CD4-positive, alpha-beta T cell treated with Interleukin-21 for 1 hour (primary cell): ENCODE measurements at regions not wholly inside any gene's neighbourhood (a gene's known extent, or its start where the extent isn't known, plus 50 kb on each side); places are given as distances from the start of the nearest gene placed in this dataset.

Experiments used
- DNase-seq: peaks from one replicate; pipeline ENCODE4 v3.0.0-alpha.2; 2020

DNA sequence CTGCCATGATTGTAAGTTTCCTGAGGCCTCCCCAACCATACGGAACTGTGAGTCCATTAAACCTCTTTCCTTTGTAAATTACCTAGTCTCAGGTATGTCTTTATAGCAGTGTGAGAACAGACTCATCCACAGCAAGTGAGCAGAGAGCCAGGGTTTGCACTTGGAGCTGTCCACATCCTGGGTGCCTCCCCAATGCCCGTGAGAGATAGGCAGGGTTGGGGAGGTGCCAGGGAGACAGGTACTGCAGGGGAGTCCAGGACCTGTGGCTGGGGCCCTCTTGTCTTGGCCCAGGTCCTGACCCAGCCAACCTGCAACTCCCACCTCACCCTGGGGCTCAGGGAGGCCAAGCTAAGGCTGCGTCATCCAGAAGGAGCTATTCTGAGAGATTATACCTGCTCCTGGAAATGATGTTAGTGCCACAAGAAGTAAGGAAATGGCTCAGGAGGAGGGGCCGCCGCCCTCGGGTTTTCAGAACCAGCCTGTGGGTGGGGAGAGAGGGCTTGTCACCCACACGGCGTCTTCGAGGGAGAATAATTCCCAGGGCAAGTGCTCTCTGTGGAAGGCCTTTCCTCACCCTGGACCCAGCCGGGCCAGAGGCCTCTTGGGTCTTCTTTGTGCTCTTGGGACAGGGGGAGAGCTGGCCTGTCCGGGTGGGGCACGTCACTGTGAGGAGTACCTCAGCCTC lies 66.5 kb downstream of the ADRA2C start:
- no peak for DNase-seq

DNA sequence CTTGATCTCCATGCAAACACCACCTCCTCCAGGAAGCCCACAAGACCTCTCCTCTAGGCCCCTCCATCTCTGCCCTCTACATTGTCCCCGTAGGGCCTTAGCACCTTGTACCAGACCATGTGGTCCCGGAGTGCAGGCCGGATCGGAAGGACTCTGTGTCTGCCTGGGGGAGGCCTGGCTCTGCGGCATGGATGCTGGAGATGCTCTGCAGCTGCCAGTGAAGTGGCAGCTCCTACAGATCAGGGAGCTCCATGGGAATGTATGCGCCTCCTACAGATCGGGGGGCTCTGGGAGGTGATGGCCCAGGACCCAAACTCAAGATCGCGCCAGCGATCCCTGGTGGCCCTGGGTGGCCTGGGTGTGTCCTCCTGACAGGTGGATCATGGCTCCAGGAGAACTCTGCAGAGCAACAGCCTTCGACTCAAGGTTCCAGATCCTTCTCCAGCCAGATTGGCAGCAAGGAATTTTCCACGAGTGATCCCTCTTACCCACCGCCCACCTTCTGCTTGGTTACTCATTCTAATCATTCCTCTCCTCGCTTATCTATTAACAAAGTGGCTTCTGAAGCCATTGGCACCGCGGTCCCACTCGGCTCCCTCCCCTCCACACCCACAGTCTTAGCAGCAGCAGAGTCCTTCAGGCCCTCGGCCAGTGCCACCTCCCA lies 67.3 kb downstream of the ADRA2C start:
- DNase-seq = no peak

DNA sequence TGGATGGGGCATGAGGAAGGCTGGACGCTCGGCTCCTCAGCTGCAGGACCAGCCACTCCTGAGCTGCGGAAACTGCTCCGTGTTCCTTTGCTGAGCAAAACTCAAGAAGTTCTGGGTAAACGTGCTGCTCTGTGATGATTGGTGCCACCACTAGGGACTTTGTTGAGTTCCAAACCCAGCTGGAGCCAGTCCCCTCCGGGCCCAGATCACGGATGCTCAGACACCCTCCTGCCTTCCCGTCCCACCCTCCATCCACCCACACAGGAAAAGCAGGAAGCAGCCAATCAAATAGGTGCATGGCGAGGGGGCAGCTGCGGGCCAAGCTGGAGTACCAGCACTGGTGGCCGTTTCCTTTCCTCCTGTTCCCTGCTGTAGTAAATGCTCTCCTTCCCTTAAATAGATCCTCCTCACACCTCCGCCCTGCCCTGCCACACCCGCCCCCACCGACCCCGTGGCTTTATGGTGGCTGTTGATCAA lies 68.0 kb downstream of the ADRA2C start:
- no peak for DNase-seq

DNA sequence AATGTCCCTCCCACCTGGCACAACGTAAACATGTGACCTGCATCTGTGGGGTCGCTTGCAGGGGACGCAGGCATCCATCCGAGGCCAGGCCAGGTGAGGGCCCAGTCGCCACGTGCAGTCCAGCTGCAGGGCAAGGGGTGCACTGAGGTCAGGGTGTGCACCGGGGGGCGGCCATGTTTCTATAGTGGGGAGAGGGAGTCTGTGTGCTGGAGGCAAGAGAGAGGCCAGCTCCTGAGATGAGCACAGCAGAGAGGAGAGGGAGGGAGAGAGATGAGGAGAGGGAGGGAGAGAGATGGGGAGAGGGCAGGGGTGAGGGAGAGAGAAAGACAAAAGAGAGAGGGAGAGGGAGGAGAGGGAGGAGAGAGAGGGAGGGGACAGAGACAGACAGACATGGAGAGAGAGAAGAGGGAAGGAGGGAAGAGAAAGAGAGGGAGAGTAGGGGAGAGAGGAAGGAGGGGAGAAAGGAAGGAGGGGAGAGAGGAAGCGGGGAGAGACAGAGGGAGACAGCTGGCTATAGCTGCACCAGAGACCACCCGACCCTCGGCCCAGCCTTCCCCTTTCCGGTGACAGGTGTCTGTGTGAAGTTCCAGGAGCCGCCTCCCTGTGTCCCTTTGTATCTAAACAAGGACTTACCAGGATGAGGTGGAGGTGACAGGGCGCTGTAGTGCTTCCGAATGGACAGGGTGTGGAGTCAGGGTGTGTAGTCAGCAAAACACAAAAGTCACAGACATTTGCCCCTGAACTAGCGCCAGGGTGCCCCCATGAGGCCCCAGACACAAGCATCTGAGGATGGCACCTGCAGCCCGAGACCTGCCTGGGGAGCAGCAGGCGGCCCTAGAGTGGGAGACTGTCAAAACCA lies 68.7 kb downstream of the ADRA2C start:
- no peak for DNase-seq

DNA sequence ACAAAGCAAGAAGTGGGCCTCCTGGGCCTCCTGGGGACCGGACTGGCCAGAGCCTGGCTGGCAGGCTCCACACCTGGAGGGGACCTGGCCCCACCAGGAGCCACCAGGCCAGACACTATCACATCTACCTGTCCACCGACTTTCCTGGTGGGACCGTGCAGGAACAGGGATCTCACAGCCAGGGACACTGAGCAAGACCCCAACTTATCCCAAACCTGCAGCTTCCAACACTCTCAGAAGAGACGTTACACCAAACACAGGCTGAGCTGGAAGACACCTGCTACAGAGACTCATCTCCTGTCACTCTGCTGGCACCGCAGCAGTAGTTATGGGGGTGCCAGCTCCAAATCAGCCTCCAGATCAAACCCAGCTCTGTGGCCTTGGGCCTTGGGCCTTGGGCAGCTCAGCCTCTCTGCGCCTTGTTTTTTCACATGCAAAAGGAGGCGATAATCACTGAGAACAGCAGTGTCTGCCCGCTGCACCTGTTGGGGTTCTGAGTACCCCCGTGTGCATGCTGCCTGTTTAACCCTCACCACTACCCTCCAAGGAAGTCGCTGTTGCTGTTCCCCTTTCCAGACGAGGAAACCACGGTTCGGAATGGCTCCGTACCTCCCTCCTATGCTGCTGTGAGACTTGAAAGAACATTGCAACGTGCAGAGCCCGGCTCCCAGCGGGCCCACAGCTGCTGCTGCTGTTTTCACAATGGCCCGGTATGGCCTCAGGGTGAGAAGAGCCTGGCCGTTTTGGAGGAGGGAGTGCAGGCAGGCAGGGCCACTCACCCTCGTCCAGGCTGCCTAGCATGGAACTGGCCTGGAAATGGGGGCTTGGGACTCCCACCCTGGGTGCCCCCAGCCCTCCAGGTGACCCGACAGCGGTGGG lies 69.6 kb downstream of the ADRA2C start:
- DNase-seq = no peak

DNA sequence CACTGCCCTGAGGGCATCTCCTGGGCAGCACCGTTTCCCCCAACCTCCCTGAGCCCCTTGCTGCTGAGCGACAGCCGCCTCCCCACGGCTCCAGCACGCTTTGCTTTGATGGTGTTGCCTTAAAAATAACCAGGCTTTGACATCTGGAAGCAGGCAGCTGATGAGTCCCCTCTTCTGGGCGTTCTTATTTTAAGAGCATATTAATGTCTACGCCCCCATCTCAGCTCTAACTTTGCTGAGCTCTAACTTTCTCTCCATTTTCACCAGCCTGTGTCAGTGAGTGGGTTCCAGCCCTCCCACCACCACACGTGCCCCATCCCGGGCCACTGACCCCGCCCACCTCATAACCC lies 70.2 kb downstream of the ADRA2C start:
- no peak for DNase-seq

DNA sequence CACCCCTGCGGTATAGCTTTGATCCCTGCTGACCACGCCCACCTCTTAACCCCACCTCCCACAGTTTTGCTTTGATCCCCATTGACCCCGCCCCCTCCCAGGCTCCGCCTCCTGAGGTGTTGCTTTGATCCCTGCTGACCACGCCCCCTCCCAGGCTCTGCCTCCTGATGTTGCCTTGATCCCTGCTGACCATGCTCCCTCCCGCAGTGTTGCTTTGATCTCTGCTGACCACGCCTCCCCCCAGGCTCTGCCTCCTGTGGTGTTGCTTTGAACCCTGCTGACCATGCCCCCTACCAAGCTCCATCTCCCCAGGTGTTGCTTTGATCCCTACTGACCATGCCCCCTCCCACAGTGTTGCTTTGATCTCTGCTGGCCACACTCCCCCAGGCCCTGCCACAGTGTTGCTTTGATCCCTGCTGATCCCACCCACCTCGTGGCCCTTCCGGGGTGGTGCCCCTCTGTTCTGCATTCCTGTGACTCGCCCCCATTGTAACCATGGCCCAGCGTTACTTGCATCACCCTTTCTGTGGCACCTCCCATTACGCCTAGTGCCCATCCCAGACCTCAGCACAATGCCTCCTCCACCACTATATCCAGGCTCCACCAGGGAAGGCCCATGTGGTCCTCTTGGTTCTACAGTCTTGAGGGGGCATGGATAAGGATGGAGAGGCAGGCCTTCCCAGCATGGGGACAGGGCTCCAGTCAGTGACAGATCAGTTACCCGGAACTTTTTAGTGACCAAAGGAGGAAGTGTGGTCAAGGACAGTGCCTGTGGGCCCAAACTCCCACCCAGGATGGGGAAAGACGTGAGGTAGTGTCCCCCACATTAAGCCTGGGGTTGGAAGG lies 70.8 kb downstream of the ADRA2C start:
- DNase-seq = no peak

DNA sequence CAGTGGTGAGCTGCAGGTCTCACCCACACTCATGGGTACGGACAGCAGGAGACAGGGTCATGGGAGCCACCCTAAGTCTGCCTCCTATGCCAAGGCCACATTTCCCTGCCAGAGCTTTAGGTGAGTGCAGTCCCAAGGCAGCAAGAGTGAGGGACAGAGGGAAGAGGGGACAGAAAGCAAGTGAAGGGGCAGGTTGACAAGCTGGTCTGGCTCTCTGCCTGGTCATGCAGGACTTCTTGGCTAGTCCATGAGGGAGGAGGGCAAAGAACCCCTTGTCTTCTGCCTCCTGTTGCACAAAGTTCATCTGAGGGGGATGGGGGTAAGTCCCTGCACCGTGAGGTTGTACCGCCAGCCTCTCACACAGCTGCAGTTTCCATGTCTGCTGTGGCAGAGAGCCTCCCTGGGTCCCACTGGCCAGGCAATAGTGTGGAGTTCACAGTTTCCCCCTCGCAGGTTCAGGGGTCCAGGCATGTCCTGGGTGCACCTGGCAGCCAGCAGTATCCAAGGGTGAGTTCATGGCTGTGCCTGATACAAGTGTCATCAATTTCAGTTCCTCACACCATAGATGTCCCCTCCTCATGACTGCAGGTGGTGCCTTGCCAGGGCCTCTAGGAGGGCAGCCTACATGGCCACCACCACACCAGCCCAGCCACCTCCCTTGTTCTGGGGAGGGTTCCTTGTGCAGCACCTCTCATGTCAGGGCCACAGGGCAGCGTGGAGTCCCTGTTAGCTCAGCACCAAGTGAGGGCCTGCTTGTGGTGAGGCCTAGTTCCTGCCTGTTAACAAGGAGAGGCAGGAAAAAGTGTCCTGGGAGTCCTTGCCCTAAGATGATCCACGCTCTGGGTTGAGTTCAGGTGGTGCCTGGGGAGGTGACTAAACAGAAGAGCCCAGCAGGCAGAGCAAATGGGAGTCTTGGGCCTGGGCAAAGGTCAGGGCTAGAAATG lies 72.5 kb downstream of the ADRA2C start:
- no peak for DNase-seq

DNA sequence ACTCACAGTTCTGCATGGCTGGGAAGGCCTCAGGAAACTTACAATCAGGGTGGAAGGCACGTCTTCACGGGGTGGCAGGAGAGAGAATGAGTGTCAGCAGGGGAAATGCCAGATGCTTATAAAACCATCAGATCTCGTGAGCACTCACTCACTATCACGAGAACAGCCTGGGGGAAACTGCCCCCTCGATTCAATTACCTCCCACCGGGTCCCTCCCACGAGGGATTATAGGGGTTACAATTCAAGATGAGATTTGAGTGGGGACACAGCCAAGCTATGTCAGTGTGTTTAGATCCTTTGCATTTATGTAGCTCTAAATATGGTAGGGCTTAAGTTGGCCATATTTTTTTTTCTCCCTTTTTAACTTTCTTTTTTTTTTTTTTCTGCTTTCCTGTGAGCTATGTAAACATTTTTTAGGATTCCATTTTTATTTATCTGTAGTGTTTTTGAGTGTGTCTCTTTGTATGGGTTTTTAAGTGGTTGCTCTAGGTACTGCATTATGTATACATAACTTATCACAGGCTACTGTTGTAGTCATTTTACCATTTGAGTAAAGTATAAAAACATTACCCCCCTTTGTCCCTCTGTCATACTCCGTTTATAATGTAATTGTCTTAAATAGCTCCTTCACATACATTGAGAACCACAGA lies 79.0 kb downstream of the ADRA2C start:
- DNase-seq = no peak

DNA sequence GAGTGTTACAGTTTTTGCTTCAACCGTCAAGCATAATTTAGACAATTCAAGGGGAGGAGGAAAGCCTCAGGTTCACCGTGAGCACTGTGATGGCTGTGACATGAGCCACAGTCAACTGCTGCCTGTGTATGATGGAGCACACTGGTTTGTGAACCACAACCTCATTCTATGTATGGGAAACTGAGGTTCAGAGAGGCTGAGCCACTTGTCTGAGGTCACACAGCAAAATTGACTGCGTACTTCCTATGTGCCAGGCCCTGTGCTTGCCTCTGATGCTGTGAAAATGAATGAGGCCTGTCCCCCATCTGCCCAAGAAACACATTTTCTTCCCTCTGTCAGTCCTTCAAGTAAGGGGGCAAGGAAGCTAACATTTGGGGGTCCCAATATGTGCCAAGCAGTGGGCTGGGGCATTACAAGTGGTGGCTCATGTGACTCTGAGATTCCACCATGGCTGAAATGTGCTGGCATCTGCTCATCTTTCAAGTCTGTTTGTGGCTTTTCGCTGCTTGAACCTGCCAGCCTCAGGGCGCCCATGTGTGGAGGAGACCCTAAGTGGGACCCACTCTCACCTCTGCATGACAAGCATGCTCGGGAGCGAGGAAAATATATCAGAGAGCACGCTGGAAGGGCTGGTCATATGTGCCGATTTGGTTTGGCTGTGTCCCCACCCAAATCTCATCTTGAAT lies 79.7 kb downstream of the ADRA2C start:
- no peak for DNase-seq

DNA sequence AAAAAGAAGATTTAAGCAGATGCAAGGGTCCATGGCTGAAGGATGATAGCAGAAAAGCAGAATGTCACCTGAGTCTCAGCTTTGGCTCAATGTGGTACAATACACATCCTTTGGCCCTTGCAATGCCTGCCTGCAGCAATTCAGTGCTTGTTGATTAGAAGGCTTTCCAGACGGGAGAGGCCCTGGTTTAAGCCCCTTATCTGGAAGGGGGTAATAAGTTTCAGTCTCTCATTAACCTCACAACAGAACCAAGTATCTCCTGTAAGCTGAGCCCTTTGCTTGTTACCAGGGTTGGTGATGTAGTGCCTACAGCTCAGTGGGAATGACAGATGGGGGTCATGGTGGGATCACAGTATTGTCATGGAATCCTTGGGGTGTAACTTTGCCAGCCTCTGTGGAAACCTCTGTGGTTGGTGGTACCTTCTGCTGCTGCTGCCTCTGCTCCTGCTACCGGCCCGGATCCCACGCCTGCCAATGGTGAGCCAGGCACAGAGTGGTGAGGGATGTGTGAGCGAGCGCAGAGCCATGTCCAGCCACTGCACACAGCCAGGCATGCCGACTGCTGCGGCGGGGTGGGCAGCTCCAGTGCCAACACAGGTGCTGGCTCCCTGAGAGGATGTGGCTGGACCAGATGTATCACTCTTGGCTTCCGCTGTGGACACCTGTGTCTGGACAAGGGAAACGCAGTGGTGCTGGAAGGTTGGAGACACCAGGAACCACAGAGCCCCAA lies 81.2 kb downstream of the ADRA2C start:
- no peak for DNase-seq

DNA sequence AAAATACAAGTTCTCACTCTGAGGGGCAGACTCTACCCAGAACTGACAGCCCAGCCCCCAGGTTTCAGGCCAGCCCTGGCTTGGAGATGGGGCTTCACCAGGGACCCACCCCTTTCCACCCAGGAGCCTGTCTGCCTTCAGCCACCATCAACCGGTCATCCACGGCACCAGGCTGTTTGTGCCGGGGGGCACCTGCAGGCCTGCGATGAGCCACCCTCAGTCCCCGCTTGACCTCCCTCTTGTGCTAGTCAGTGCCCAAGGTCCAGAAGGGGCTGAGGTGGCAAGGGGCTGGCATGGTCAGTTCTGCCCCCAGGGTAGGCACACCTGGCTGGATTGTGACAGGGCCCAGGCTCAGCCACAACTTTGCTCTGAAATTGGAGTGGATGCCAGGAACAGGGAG lies 82.1 kb downstream of the ADRA2C start:
- DNase-seq = no peak

DNA sequence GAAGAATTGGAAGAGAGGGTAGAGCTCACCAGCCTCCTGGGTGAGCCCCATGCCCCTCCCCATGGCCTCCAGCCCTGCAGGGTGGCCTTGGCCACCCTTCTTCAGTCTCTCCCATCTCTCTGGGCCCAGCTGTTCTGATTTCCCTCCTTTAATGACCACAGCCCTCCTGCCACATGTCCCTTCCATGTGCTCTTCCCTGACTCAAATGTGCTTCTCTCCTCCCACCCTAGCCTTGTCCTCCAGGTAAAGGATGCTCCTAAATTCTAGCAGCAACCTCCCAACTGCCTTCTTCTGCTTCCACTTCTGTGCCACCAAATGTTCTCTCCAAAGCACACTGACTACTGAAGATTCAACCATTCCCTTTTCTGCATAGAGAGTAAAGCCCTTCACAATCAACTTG lies 83.0 kb downstream of the ADRA2C start:
- DNase-seq = no peak

DNA sequence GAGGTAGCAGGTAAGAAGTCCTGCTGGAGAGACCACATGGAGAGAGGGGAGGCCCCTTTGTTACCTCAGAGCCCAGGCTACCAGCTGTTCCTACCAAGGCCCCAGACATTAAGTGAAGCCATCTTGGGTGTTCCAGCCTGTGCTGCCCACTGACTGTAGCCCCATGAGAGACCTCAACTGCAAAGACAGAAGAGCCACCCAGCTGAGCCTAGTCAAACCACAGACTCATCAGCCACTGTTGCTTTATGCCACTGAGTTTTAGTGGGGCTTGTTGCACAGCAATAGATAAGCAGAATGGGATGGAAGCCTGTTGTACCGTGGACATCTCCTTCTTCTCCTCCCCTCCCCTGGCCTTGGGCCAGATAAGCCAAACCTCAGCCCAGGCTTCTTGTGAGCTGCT lies 83.9 kb downstream of the ADRA2C start:
- no peak for DNase-seq

DNA sequence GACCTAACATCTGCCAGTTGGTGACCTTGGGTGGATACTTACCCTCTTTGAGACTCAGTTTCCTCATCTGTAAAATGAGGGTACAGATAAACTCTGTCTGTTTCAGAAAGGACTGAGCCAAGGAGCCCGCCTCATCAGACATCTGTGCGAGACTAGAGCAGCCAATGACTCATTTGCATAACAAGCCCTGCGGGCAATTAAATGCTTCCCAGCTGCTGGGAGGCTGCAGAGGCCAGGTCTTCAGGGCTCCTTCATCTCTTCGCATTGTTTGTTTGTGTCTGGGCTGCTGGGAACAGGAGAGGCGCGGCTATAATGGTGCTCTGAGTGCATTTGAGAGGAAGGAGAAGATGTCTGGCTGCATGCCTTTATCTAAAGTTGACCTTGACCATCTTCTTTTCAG lies 85.0 kb downstream of the ADRA2C start:
- no peak for DNase-seq

DNA sequence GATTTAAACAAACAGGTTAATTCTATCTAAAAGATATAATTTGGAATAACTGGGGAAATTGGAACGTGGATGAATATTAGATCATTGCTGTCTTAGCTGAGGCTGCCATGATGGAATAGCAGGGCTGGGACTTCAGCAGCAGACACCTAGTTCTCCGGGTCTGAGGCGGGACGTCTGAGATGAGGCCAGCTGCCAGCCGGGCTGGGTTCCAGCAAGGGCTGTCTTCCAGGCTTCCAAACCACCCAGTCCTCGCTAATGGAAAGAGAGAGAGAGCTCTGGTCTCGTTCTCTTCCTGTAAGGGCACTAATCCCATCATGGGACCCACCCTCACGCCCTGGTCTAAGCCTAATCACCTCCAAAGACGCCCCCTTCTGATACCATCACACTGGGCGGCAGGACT lies 85.7 kb downstream of the ADRA2C start:
- DNase-seq = no peak

DNA sequence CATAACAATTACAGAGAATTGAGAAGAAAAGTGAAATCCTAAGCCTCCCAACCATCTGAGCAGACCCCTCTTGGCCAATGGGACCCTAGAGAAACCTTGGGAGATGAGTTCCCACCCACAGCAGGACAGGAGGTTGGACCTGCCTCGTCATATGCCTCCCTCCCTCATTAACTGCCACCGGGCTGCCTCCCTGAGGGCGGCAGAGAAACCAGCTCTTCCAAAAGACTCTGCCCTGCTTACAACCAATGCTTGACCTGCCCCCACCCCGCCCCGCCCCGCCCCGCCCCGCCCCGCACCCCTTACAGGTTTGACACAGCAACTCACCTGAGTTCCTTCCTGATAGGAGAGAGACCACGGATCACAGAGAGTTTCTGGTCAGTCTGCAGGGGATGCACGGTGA lies 86.1 kb downstream of the ADRA2C start:
- no peak for DNase-seq

DNA sequence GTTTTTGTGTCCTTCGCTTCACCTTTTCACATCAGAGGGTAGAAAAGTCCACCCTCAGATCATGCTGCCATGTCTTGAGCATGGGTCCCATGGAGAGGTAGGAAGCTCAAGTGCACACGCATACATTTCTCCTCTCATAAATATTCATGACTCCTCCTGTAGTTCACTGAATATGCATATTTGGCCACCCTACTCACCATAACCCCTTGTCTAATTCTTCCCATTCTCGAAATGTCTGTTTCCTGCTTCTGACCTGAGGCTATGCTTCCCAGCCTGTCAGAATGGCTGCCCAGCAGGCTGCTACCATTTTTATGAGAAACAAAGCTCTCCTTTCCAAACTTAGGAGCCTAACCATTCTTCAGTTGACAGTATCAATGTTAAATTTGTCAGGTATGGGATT lies 86.5 kb downstream of the ADRA2C start:
- DNase-seq = no peak
